ENCODE measurements at regions not wholly inside any gene's neighbourhood (a gene's known extent, or its start where the extent isn't known, plus 50 kb on each side); places are given as distances from the start of the nearest gene placed in this dataset.
"Not testable (repeated sequence)": the region's sequence is repeated elsewhere in the genome, so short reads cannot be mapped to it uniquely, and the experiment has no call there.

GRCh38 chr3:144458283-144458682, 486.7 kb downstream of the DIPK2A start:
- DNase-seq (ENCODE audit: low read depth), result no peak

- no peak for DNase-seq (ENCODE audit: low read depth)
These were observed 490.7 kb downstream of the DIPK2A start for GRCh38 chr3:144462337-144462736.

- no peak for DNase-seq (ENCODE audit: low read depth)
These were observed 492.3 kb downstream of the DIPK2A start for GRCh38 chr3:144463911-144464310.

- DNase-seq (ENCODE audit: low read depth), result no peak
These were observed 494.5 kb downstream of the DIPK2A start for GRCh38 chr3:144466114-144466513.

- no peak for DNase-seq (ENCODE audit: low read depth)
These were observed 494.9 kb downstream of the DIPK2A start for GRCh38 chr3:144466540-144466939.

GRCh38 chr3:144470666-144471065, 499.0 kb downstream of the DIPK2A start:
- DNase-seq (ENCODE audit: low read depth), result no peak

- DNase-seq (ENCODE audit: low read depth), result no peak
These were observed 506.0 kb downstream of the DIPK2A start for GRCh38 chr3:144477593-144477992.

- DNase-seq (ENCODE audit: low read depth), result no peak
These were observed 508.8 kb downstream of the DIPK2A start for GRCh38 chr3:144480416-144480919.

- DNase-seq (ENCODE audit: low read depth), result no peak
These were observed 511.3 kb downstream of the DIPK2A start for GRCh38 chr3:144482876-144483275.

- DNase-seq (ENCODE audit: low read depth), result no peak
These were observed 515.4 kb downstream of the DIPK2A start for GRCh38 chr3:144487011-144487410.

- DNase-seq (ENCODE audit: low read depth), result no peak
These were observed 517.3 kb downstream of the DIPK2A start for GRCh38 chr3:144488927-144489326.

- DNase-seq (ENCODE audit: low read depth), result no peak
These were observed 519.7 kb downstream of the DIPK2A start for GRCh38 chr3:144491333-144491732.

- DNase-seq (ENCODE audit: low read depth), result not testable (repeated sequence)
These were observed 523.0 kb downstream of the DIPK2A start for GRCh38 chr3:144494651-144495050.

- no peak for DNase-seq (ENCODE audit: low read depth)
These were observed 524.7 kb downstream of the DIPK2A start for GRCh38 chr3:144496141-144496835.

GRCh38 chr3:144497452-144497851, 525.8 kb downstream of the DIPK2A start:
- no peak for DNase-seq (ENCODE audit: low read depth)

GRCh38 chr3:144499001-144499930, 527.6 kb downstream of the DIPK2A start:
- DNase-seq (ENCODE audit: low read depth), result no peak

- DNase-seq (ENCODE audit: low read depth), result no peak
These were observed 529.8 kb downstream of the DIPK2A start for GRCh38 chr3:144501467-144501866.

GRCh38 chr3:144502402-144502801, 530.8 kb downstream of the DIPK2A start:
- DNase-seq (ENCODE audit: low read depth), result no peak

- DNase-seq (ENCODE audit: low read depth), result not testable (repeated sequence)
These were observed 534.8 kb downstream of the DIPK2A start for GRCh38 chr3:144506375-144506774.

- DNase-seq (ENCODE audit: low read depth), result no peak
These were observed 539.7 kb downstream of the DIPK2A start for GRCh38 chr3:144511346-144511745.

- no peak for DNase-seq (ENCODE audit: low read depth)
These were observed 544.4 kb downstream of the DIPK2A start for GRCh38 chr3:144516026-144516425.

GRCh38 chr3:144516589-144516988, 545.0 kb downstream of the DIPK2A start:
- no peak for DNase-seq (ENCODE audit: low read depth)

GRCh38 chr3:144521131-144521530, 549.5 kb downstream of the DIPK2A start:
- no peak for DNase-seq (ENCODE audit: low read depth)
